GM19463 (cell line): ENCODE measurements at regions not wholly inside any gene's neighbourhood (a gene's known extent, or its start where the extent isn't known, plus 50 kb on each side); places are given as distances from the start of the nearest gene placed in this dataset.
"Not testable (repeated sequence)": the region's sequence is repeated elsewhere in the genome, so short reads cannot be mapped to it uniquely, and the experiment has no call there.

Source experiments
- ATAC-seq: cut with Tn5 transposase; IDR thresholded peaks from one replicate; pipeline ENCODE4 v1.9.1; 2021; ENCODE audit warnings: mild to moderate bottlenecking, moderate library complexity; ENCODE audit not compliant: unreplicated experiment

GRCh38 chr4:83213640-83214039, 71.0 kb downstream of the COQ2 start:
- no peak for ATAC-seq

GRCh38 chr4:83212041-83212851, 72.4 kb downstream of the COQ2 start:
- peak; percentile 81 for ATAC-seq

GRCh38 chr4:83209419-83209818, 75.2 kb downstream of the COQ2 start:
- no peak for ATAC-seq

- ATAC-seq, result no peak
These were observed 75.9 kb downstream of the COQ2 start for GRCh38 chr4:83208371-83209365.

- no peak for ATAC-seq
These were observed 77.0 kb downstream of the COQ2 start for GRCh38 chr4:83207497-83208101.

- no peak for ATAC-seq
These were observed 78.8 kb downstream of the COQ2 start for GRCh38 chr4:83205760-83206159.

GRCh38 chr4:83204731-83205130, 79.9 kb downstream of the COQ2 start:
- ATAC-seq, result no peak

GRCh38 chr4:83201761-83202160, 82.8 kb downstream of the COQ2 start:
- ATAC-seq, result no peak

GRCh38 chr4:83197555-83198235, 83.2 kb upstream of the PLAC8 start:
- peak; percentile 42 for ATAC-seq

- ATAC-seq, result no peak
These were observed 82.4 kb upstream of the PLAC8 start for GRCh38 chr4:83196921-83197320.

GRCh38 chr4:83195269-83195668, 80.7 kb upstream of the PLAC8 start:
- no peak for ATAC-seq

GRCh38 chr4:83194588-83194987, 80.1 kb upstream of the PLAC8 start:
- ATAC-seq, result not testable (repeated sequence)

GRCh38 chr4:83192634-83193033, 78.1 kb upstream of the PLAC8 start:
- ATAC-seq, result no peak

GRCh38 chr4:83191026-83191425, 76.5 kb upstream of the PLAC8 start:
- no peak for ATAC-seq

GRCh38 chr4:83189631-83190136, 75.2 kb upstream of the PLAC8 start:
- no peak for ATAC-seq

- peak; percentile 77 for ATAC-seq
These were observed 66.0 kb upstream of the PLAC8 start for GRCh38 chr4:83180431-83180968.

GRCh38 chr4:83179205-83179604, 64.7 kb upstream of the PLAC8 start:
- no peak for ATAC-seq

- peak; percentile 32 for ATAC-seq
These were observed 63.5 kb upstream of the PLAC8 start for GRCh38 chr4:83178029-83178428.

- ATAC-seq, result no peak
These were observed 62.7 kb upstream of the PLAC8 start for GRCh38 chr4:83177182-83177581.

- ATAC-seq, result peak; percentile 50
These were observed 60.4 kb upstream of the PLAC8 start for GRCh38 chr4:83174844-83175414.
